Hepatocyte (in vitro differentiated cells): ENCODE measurements at regions not wholly inside any gene's neighbourhood (a gene's known extent, or its start where the extent isn't known, plus 50 kb on each side); places are given as distances from the start of the nearest gene placed in this dataset.
A peak's percentile ranks its signal among the peaks of the same experiment; 100 is the strongest.

Experiments used
- DNase-seq: peaks from one replicate; pipeline ENCODE4 v3.0.0-alpha.2; 2016; ENCODE audit warnings: low spot score
- H2AFZ ChIP-seq: fragments of 200-600 bp; sonication (generic); 2 replicates; pipeline ENCODE4 v1.6.0; 2016; ENCODE audit warnings: antibody characterized with exemption, mild to moderate bottlenecking
- H3K27ac ChIP-seq: fragments of 200-600 bp; sonication (generic); 2 replicates; pipeline ENCODE4 v1.5.1; 2016; ENCODE audit warnings: mild to moderate bottlenecking
- H3K27me3 ChIP-seq: fragments of 200-600 bp; sonication (generic); 2 replicates; pipeline ENCODE4 v1.6.1; 2016
- H3K36me3 ChIP-seq: fragments of 200-600 bp; sonication (generic); replicated peaks from 2 replicates; pipeline ENCODE4 v1.5.1; 2016; ENCODE audit warnings: low read depth; ENCODE audit not compliant: insufficient read depth
- H3K4me1 ChIP-seq: fragments of 200-600 bp; sonication (generic); 2 replicates; pipeline ENCODE4 v1.5.1; 2016; ENCODE audit warnings: mild to moderate bottlenecking, moderate library complexity; ENCODE audit not compliant: insufficient read depth
- H3K4me2 ChIP-seq: fragments of 200-600 bp; sonication (generic); 2 replicates; pipeline ENCODE4 v1.6.0; 2016
- H3K4me3 ChIP-seq: fragments of 200-600 bp; sonication (generic); 2 replicates; pipeline ENCODE4 v1.5.1; 2016; ENCODE audit warnings: mild to moderate bottlenecking
- H3K79me2 ChIP-seq: fragments of 200-600 bp; sonication (generic); 2 replicates; pipeline ENCODE4 v1.6.0; 2017; ENCODE audit warnings: mild to moderate bottlenecking
- H3K9me2 ChIP-seq: fragments of 200-600 bp; sonication (generic); replicated peaks from 2 replicates; pipeline ENCODE4 v1.6.0; 2017; ENCODE audit warnings: mild to moderate bottlenecking; ENCODE audit not compliant: insufficient read depth
- H3K9me3 ChIP-seq: fragments of 200-600 bp; sonication (generic); 2 replicates; pipeline ENCODE4 v1.5.1; 2016; ENCODE audit warnings: low read depth, mild to moderate bottlenecking
- H4K20me1 ChIP-seq: fragments of 200-600 bp; sonication (generic); 2 replicates; pipeline ENCODE4 v1.6.0; 2016; ENCODE audit warnings: mild to moderate bottlenecking; ENCODE audit not compliant: insufficient read depth, poor library complexity, severe bottlenecking
- CTCF ChIP-seq: fragments of 200-600 bp; sonication (generic); IDR thresholded peaks from 2 replicates; pipeline ENCODE4 v1.5.1; 2016; ENCODE audit warnings: antibody characterized with exemption, mild to moderate bottlenecking; ENCODE audit not compliant: poor library complexity
- EZH2 ChIP-seq: fragments of 200-600 bp; sonication (generic); IDR thresholded peaks from 2 replicates; pipeline ENCODE4 v1.6.1; 2016; ENCODE audit warnings: antibody characterized with exemption, mild to moderate bottlenecking, borderline replicate concordance
- EZH2phosphoT487 ChIP-seq: fragments of 200-600 bp; sonication (generic); IDR thresholded peaks from one replicate; pipeline ENCODE4 v1.6.1; 2018; ENCODE audit warnings: antibody characterized with exemption, mild to moderate bottlenecking, low read depth, moderate library complexity; ENCODE audit not compliant: unreplicated experiment, severe bottlenecking
- WGBS: methylation state at CpG from one replicate; pipeline ENCODE4 v1.1.6; 2016; ENCODE audit warnings: low lambda C conversion rate; ENCODE audit errors: missing lambda C conversion rate; 5-methylcytosine and 5-hydroxymethylcytosine counted together

GRCh38 chr1:81044708-81045107, 756.0 kb upstream of the ADGRL2 start:
- Histone ChIP-seq H2AFZ (no peak overlapping the region), H3K4me3 (no peak overlapping the region), H3K4me1 (peaks cover 6% of the 10 kb centered on the region), H3K4me2 (no peak overlapping the region), H3K79me2 (no peaks in the 10 kb centered on the region), H3K36me3 (no peaks in the 10 kb centered on the region), H4K20me1 (no peaks in the 10 kb centered on the region), H3K9me2 (no peaks in the 10 kb centered on the region), H3K9me3 (no peaks in the 10 kb centered on the region), H3K27me3 (no peaks in the 10 kb centered on the region), H3K27ac (no peak overlapping the region)
- TF ChIP-seq CTCF: no peak
- 58% methylated on average over 2 of the region's 2 CpGs for WGBS
- DNase-seq: no peak

- Histone ChIP-seq H4K20me1 (no peaks in the 10 kb centered on the region), H3K4me2 (no peak overlapping the region), H3K9me2 (no peaks in the 10 kb centered on the region), H2AFZ (no peak overlapping the region), H3K4me1 (no peaks in the 10 kb centered on the region), H3K79me2 (no peaks in the 10 kb centered on the region), H3K27me3 (no peaks in the 10 kb centered on the region), H3K27ac (no peak overlapping the region), H3K4me3 (no peak overlapping the region), H3K36me3 (no peaks in the 10 kb centered on the region), H3K9me3 (no peaks in the 10 kb centered on the region)
- TF ChIP-seq EZH2phosphoT487 (peak; percentile 56), CTCF (no peak), EZH2 (no peak)
- DNase-seq: no peak
- WGBS: 69% methylated on average over 1 of the region's 1 CpG
These were observed 758.5 kb upstream of the ADGRL2 start for GRCh38 chr1:81042225-81042624.

GRCh38 chr1:81034291-81034690, 766.4 kb upstream of the ADGRL2 start:
- no peaks in the 10 kb centered on the region for H3K9me3 ChIP-seq
- H3K27me3 ChIP-seq: no peaks in the 10 kb centered on the region
- WGBS: 32% methylated on average over 1 of the region's 1 CpG
- no peaks in the 10 kb centered on the region for H3K4me1 ChIP-seq
- no peaks in the 10 kb centered on the region for H4K20me1 ChIP-seq
- H2AFZ ChIP-seq: no peak overlapping the region
- H3K36me3 ChIP-seq: no peaks in the 10 kb centered on the region
- no peak overlapping the region for H3K4me2 ChIP-seq
- peak; percentile 13 for DNase-seq
- no peak overlapping the region for H3K4me3 ChIP-seq
- TF ChIP-seq CTCF (no peak), EZH2phosphoT487 (no peak), EZH2 (no peak)
- no peaks in the 10 kb centered on the region for H3K79me2 ChIP-seq
- no peak overlapping the region for H3K27ac ChIP-seq
- no peaks in the 10 kb centered on the region for H3K9me2 ChIP-seq

- no peaks in the 10 kb centered on the region for H4K20me1 ChIP-seq
- H3K36me3 ChIP-seq: no peaks in the 10 kb centered on the region
- H2AFZ ChIP-seq: no peak overlapping the region
- H3K4me2 ChIP-seq: no peak overlapping the region
- no peaks in the 10 kb centered on the region for H3K9me3 ChIP-seq
- WGBS: 75% methylated on average over 5 of the region's 5 CpGs
- no peaks in the 10 kb centered on the region for H3K4me1 ChIP-seq
- DNase-seq: no peak
- H3K9me2 ChIP-seq: no peaks in the 10 kb centered on the region
- H3K27me3 ChIP-seq: no peaks in the 10 kb centered on the region
- H3K4me3 ChIP-seq: no peak overlapping the region
- peak overlapping the region; percentile 38 for H3K27ac ChIP-seq
- TF ChIP-seq CTCF: no peak
- no peak for TF ChIP-seq EZH2phosphoT487
- no peak for TF ChIP-seq EZH2
- no peaks in the 10 kb centered on the region for H3K79me2 ChIP-seq
These were observed 767.7 kb upstream of the ADGRL2 start for GRCh38 chr1:81032973-81033425.
